ENCODE measurements at regions not wholly inside any gene's neighbourhood (a gene's known extent, or its start where the extent isn't known, plus 50 kb on each side); places are given as distances from the start of the nearest gene placed in this dataset.

DNA sequence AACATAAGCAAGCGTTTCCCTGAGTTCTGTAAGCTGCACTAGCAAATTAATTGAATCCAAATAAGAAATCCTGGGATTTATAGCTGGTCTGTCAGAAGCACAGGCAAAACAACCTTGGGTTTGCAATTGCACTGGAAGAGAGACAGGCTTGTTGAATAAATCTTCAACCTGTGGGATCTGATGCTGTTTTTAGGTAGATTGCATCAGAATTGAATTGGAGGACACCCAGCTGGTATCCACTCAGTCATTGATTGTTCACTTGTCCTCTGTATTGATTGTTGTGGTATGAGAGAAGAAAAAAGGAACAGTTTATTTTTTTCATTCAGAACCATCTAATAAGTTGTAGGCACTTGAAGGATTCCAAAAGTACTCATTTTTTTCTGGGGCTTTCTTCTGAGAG is 497.4 kb downstream of the SIPA1L2 start (continued):
- TF ChIP-seq, protein P1, sequence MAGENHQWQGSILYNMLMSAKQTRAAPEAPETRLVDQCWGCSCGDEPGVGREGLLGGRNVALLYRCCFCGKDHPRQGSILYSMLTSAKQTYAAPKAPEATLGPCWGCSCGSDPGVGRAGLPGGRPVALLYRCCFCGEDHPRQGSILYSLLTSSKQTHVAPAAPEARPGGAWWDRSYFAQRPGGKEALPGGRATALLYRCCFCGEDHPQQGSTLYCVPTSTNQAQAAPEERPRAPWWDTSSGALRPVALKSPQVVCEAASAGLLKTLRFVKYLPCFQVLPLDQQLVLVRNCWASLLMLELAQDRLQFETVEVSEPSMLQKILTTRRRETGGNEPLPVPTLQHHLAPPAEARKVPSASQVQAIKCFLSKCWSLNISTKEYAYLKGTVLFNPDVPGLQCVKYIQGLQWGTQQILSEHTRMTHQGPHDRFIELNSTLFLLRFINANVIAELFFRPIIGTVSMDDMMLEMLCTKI (IDR thresholded peaks at IDR 0.05; ENCODE audit: partially characterized antibody), result no peak
- TF ChIP-seq, protein P2, sequence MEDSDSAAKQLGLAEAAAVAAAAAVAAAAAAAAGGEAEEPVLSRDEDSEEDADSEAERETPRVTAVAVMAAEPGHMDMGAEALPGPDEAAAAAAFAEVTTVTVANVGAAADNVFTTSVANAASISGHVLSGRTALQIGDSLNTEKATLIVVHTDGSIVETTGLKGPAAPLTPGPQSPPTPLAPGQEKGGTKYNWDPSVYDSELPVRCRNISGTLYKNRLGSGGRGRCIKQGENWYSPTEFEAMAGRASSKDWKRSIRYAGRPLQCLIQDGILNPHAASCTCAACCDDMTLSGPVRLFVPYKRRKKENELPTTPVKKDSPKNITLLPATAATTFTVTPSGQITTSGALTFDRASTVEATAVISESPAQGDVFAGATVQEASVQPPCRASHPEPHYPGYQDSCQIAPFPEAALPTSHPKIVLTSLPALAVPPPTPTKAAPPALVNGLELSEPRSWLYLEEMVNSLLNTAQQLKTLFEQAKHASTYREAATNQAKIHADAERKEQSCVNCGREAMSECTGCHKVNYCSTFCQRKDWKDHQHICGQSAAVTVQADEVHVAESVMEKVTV (CRISPR knock-in tag; IDR thresholded peaks at IDR 0.05), result no peak
- TF ChIP-seq ATF1 (CRISPR knock-in tag; IDR thresholded peaks at IDR 0.05), result no peak
- no peak for TF ChIP-seq ATF1 (tag; IDR thresholded peaks at IDR 0.05)
- TF ChIP-seq, protein P3, sequence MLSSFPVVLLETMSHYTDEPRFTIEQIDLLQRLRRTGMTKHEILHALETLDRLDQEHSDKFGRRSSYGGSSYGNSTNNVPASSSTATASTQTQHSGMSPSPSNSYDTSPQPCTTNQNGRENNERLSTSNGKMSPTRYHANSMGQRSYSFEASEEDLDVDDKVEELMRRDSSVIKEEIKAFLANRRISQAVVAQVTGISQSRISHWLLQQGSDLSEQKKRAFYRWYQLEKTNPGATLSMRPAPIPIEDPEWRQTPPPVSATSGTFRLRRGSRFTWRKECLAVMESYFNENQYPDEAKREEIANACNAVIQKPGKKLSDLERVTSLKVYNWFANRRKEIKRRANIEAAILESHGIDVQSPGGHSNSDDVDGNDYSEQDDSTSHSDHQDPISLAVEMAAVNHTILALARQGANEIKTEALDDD (IDR thresholded peaks at IDR 0.05), result no peak
- no peak for TF ChIP-seq NFRKB (IDR thresholded peaks at IDR 0.05; ENCODE audit: low read depth)
- TF ChIP-seq ZNF224 (CRISPR knock-in tag; IDR thresholded peaks at IDR 0.05), result no peak

DNA sequence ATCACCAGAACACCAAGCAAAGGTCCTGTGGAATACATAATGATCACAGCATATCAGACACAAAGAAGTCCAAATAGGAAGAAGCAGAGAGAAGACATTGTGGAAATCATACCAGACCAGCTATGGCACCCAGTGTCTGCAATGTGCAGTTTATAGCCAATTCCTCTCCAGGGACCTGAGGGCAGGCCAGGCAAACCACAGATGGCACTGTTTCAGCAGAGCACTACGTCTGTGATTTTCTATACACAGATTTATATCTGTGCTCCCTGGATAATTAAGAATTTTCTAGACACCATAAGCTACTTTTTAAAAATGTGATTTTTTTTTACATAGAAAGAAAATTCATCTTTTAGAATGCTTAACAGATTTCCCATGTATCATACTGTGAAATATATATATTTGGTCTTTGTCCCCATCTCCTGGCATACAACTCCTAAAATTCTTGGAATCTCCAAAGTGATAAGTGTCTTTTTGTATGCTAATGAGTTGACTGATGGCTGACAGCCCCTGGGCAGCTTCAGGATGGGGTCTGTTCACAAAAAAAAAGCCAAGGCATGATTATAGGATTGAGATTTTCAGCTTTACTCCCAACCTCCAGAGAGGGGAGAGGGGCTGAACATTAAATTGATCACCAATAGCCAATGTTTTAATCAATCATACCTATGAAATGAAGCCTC is 498.1 kb downstream of the SIPA1L2 start:
- Histone ChIP-seq H3K9me3 (replicated peaks; ENCODE audit: control insufficient read depth, insufficient read depth, low read depth, low read length) (no peaks in the 10 kb centered on the region), H3K4me3 (no peak overlapping the region), H3K9ac (ENCODE audit: insufficient read depth in 1 of 2, low read depth in 2 of 2, low read length in 2 of 2) (no peak overlapping the region), H4K20me1 (replicated peaks; ENCODE audit: control insufficient read depth, insufficient read depth, low read length) (no peaks in the 10 kb centered on the region), H3K79me2 (ENCODE audit: control insufficient read depth, insufficient read depth, low read length) (no peaks in the 10 kb centered on the region), H3K9me1 (ENCODE audit: control insufficient read depth, insufficient read depth, low read length) (no peaks in the 10 kb centered on the region), H3K27ac (ENCODE audit: extremely low read depth, low read depth, low read length) (no peak overlapping the region), H3K27me3 (ENCODE audit: control insufficient read depth in 2 of 2, insufficient read depth in 2 of 2, low read length in 2 of 2) (no peaks in the 10 kb centered on the region), H3K4me1 (replicated peaks in 1 of 2; ENCODE audit: control insufficient read depth in 2 of 2, insufficient read depth in 2 of 2, low read length in 2 of 2) (no peaks in the 10 kb centered on the region), H3K36me3 (ENCODE audit: control insufficient read depth, insufficient read depth, low read length) (no peaks in the 10 kb centered on the region), H2AFZ (ENCODE audit: low read depth, low read length) (no peak overlapping the region), H3K4me2 (ENCODE audit: insufficient read depth, low read length) (no peak overlapping the region)
- no peak for ATAC-seq
- no peak for FAIRE-seq
- intact Hi-C loops (cut with micrococcal nuclease), result no loop called here
- in situ Hi-C loops (cut with MboI), result no loop called here
- WGBS (ENCODE audit: insufficient coverage, low coverage, missing lambda C conversion rate), result 0% methylated on average over 1 of the region's 1 CpG
- BruUV-seq (replicated peaks), result no TSS peak
- ChIA-PET CTCF (ENCODE audit: low intra/inter-chr PET ratio) (no interaction called here), POLR2A (no interaction called here)
- no peak for DNase-seq (ENCODE audit: extremely low read depth in 1 of 4, low spot score in 3 of 4)
- TF ChIP-seq PRPF4 (IDR thresholded peaks at IDR 0.05; ENCODE audit: insufficient read depth, low read depth, low read length, poor library complexity, severe bottlenecking) (no peak), TCF3 (CRISPR knock-in tag; IDR thresholded peaks at IDR 0.05) (no peak), RUNX1 (IDR thresholded peaks at IDR 0.05; ENCODE audit: low read depth) (no peak), KAT2B (IDR thresholded peaks at IDR 0.05; ENCODE audit: low read depth, low read length) (no peak), ESRRB (CRISPR knock-in tag; IDR thresholded peaks at IDR 0.05; ENCODE audit: borderline replicate concordance) (no peak), HMGN3 (IDR thresholded peaks at IDR 0.05; ENCODE audit: borderline replicate concordance, extremely low read depth, insufficient read length, low read depth, low read length) (no peak), ERF (CRISPR knock-in tag; IDR thresholded peaks at IDR 0.05) (no peak), PHB2 (IDR thresholded peaks at IDR 0.05; ENCODE audit: low read depth) (no peak), FOXA3 (CRISPR knock-in tag; conservative IDR thresholded peaks at IDR 0.05 in 1 of 2, IDR thresholded peaks at IDR 0.05 in 1 of 2) (no peak)
- TF ChIP-seq, protein P4, sequence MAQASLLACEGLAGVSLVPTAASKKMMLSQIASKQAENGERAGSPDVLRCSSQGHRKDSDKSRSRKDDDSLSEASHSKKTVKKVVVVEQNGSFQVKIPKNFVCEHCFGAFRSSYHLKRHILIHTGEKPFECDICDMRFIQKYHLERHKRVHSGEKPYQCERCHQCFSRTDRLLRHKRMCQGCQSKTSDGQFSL (CRISPR knock-in tag; IDR thresholded peaks at IDR 0.05), result no peak
- TF ChIP-seq, protein P4 (tag; IDR thresholded peaks at IDR 0.05), result no peak

Measured in K562 (cell line).